A673 (cell line): ENCODE measurements at regions not wholly inside any gene's neighbourhood (a gene's known extent, or its start where the extent isn't known, plus 50 kb on each side); places are given as distances from the start of the nearest gene placed in this dataset.

Experiments used
- CTCF ChIP-seq: fragments of 300-800, 200-600 bp; sonication (generic); conservative IDR thresholded peaks from 2 replicates; pipeline ENCODE4 v1.5.1; 2017; ENCODE audit warnings: low read depth, mild to moderate bottlenecking, antibody characterized with exemption, low read length, moderate library complexity, mixed read lengths
- EZH2 ChIP-seq: fragments of 200-600 bp; sonication (generic); IDR thresholded peaks from 2 replicates; pipeline ENCODE4 v1.6.1; 2017; ENCODE audit warnings: borderline replicate concordance, low read depth, mild to moderate bottlenecking, mixed read lengths, antibody characterized with exemption, low read length; ENCODE audit not compliant: poor library complexity, severe bottlenecking

GRCh38 chr9:86809759-86810367, 137.4 kb downstream of the GAS1 start:
- TF ChIP-seq CTCF = no peak
- no peak for TF ChIP-seq EZH2
